ENCODE measurements at regions not wholly inside any gene's neighbourhood (a gene's known extent, or its start where the extent isn't known, plus 50 kb on each side); places are given as distances from the start of the nearest gene placed in this dataset.
"Not testable (repeated sequence)": the region's sequence is repeated elsewhere in the genome, so short reads cannot be mapped to it uniquely, and the experiment has no call there.

- intact Hi-C loops (cut with DNase I, micrococcal nuclease): no loop called here
- ATAC-seq (no peak), DNase-seq (no peak)
Measured at GRCh38 chr3:70486414-70487017, 174.1 kb upstream of the MDFIC2 start.

DNA sequence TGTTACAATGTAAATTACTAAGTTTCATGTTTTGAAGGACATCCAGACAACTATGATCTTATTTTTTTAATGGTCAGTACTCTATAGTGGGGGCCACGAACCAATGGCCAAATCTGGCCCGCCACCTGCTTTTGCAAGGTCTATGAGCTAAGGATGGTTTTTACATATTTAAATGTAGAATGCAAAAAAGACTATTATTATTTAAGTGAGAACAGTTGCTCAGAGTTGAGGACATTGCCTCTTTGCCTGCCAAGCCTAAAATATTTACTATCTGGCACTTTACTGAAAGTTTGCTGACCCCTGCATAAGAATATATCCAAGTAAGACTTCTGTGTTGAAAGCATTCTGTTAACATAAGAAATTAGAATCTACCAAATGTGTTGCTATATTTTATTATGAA lies 163.7 kb upstream of the MDFIC2 start:
- ATAC-seq: no peak
- intact Hi-C loops (cut with DNase I, micrococcal nuclease): no loop called here

GRCh38 chr3:70471464-70472342 lies 159.3 kb upstream of the MDFIC2 start:
- no peak for ATAC-seq
- intact Hi-C loops (cut with DNase I, micrococcal nuclease): no loop called here
- no peak for DNase-seq

More for the DNA sequence above, 163.7 kb upstream of the MDFIC2 start:
- DNase-seq: no peak

DNA sequence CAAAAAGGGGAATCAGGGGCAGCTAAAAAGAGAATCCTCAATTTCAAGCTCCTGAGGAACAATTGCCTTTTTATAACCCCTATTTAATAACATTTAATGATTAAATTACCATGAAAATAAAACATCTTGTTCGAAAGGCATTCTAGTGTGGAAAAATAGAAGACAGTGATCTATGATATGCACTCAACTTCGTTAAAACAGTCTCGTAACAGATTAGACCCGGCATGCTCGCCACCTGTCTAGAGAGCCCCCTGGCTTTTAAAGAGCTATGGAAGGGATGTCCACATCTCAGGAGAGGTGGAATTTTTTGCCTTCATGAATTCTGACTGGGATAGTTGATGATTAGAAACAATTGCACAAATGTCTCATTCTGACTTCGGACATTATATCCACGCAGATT lies 153.7 kb upstream of the MDFIC2 start:
- ATAC-seq: no peak

GRCh38 chr3:70464876-70465275 lies 152.4 kb upstream of the MDFIC2 start:
- ATAC-seq (no peak), DNase-seq (no peak)
- intact Hi-C loops (cut with DNase I, micrococcal nuclease): no loop called here

More for the DNA sequence above, 153.7 kb upstream of the MDFIC2 start:
- intact Hi-C loops (cut with DNase I, micrococcal nuclease): no loop called here
- DNase-seq: no peak

DNA sequence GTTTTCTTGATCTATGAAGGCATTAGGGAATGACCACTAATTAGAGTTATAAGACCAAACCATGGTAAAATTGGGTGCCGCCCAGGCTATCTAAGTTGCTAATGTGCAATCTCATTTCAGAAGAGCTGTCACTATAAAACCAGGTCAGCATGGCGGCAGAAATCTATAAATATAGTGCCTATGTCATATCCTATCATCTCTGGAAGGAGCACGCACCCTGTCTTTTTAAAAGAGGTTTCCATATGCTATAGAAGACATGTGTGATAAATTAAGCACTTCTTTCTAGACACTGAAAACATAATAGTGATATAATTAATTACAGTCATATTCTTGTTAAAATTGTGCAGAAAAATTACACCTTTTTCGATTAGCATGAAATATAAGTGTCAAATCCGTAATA lies 152.0 kb upstream of the MDFIC2 start:
- DNase-seq (no peak), ATAC-seq (no peak)
- intact Hi-C loops (cut with DNase I, micrococcal nuclease): no loop called here

DNA sequence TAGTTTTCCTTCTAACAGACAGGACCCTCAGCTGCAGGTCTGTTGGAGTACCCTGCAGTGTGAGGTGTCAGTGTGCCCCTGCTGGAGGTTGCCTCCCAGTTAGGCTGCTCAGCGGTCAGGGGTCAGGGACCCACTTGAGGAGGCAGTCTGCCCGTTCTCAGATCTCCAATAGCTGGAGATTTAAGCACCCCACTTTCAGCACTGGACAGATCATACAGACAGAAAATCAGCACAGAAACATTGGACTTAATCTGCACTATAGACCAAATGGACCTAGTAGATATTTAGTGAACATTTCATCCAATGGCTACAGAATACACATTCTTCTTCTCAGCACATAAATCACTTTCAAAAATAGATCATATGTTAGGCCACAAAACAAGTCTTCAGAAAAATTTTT lies 137.8 kb upstream of the MDFIC2 start:
- DNase-seq; intact Hi-C loops (cut with DNase I, micrococcal nuclease); ATAC-seq: not testable (repeated sequence)

DNA sequence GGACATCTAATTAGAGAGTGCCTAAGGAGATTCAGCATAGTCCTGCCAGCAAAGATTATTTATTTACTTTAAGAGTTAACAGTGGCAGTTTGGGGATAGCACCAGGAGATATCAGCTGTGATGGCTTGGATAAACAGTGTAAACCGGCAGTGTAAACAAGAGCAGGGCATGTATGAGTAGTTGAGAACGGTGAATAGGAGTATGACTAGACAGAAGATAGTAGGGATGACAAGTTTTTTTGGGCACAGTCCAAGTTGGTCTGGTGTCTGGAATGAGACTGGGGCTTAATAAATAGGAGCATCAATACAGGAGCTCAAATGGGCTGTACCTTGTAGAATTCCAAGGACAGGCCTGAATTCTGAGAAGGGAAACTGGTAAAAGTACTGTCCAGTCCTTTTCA lies 123.0 kb upstream of the MDFIC2 start:
- DNase-seq; intact Hi-C loops (cut with DNase I, micrococcal nuclease); ATAC-seq: not testable (repeated sequence)

- ATAC-seq: no peak
Measured at GRCh38 chr3:70433091-70433490, 120.7 kb upstream of the MDFIC2 start.

DNA sequence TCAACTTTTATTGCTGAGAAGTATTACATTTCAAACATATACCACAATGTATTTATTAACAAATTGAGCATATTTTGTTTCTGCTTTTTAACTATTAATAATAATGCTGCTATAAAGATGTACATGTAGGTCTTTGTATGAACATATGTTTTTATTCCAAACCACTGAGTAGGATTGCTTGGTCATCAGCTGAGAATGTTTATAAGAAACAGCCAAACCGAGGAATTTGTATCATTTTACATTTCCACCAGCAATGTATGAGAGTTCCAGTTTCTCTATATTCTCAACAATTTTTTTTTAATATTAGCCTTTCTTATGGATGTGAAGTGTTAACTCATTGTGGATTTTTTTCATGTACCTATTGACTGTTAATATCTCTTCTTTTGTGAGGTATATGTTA lies 119.5 kb upstream of the MDFIC2 start:
- DNase-seq: no peak
- no peak for ATAC-seq
- intact Hi-C loops (cut with DNase I, micrococcal nuclease): no loop called here

More at GRCh38 chr3:70433091-70433490, 120.7 kb upstream of the MDFIC2 start:
- DNase-seq: no peak
- intact Hi-C loops (cut with DNase I, micrococcal nuclease): no loop called here

GRCh38 chr3:70426071-70426470 lies 113.6 kb upstream of the MDFIC2 start:
- intact Hi-C loops (cut with DNase I, micrococcal nuclease): no loop called here
- ATAC-seq: no peak
- DNase-seq: no peak

DNA sequence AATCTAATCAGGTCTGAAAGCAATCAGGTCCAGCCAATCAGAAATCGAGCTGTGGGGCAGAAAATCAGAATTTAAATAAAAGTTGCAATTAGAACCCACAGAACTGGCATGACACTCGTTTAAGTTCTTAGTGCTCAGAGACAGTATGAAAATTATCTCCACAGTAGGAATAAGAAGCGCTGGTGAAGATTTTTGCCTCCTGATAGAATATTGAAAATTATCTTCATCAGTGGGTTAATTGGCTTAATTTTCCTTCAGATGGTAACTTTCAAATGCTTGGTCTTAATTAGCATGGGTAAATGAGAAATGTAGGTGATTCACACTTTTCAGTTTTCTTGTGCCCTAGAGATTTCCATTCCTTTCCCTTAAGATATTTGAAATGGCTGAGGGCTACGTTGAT lies 109.1 kb upstream of the MDFIC2 start:
- DNase-seq (no peak), ATAC-seq (no peak)
- intact Hi-C loops (cut with DNase I, micrococcal nuclease): no loop called here

DNA sequence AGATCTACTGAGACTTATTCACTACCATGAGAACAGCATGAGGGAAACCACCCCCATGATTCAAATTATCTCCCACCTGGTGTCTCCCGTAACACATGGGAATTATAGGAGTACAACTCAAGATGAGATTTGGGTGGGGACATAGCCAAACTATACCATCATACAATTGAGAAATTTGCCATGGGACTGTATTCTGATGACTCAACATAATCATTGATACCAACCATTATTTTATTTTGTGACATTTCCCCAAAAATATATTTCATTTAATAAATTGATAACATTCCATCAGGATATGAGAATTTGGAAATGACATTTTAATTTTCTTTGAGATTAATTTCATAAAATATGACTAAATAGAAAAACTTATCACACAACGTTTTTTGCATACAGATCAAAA lies 96.6 kb upstream of the MDFIC2 start:
- DNase-seq (no peak), ATAC-seq (no peak)
- intact Hi-C loops (cut with DNase I, micrococcal nuclease): no loop called here

DNA sequence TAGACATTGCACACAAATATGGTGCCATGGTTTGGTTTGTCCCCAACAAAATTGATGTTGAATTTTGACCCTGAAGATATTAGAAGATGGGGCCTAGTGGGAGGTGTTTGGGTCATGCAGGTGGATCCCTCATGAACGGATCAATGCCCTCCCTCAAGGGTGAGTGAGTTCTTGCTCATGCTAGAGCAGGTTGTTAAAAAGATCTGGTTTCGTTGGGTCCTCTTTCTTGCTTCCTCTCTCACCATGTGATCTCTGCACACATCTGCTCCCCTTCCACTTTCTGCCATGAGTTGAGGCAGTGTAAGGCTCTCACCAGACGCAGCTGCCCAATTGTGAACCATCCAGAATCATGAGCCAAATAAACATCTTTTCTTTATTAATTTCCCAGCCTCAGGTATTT lies 87.8 kb upstream of the MDFIC2 start:
- no peak for DNase-seq
- no peak for ATAC-seq
- intact Hi-C loops (cut with DNase I, micrococcal nuclease): no loop called here

DNA sequence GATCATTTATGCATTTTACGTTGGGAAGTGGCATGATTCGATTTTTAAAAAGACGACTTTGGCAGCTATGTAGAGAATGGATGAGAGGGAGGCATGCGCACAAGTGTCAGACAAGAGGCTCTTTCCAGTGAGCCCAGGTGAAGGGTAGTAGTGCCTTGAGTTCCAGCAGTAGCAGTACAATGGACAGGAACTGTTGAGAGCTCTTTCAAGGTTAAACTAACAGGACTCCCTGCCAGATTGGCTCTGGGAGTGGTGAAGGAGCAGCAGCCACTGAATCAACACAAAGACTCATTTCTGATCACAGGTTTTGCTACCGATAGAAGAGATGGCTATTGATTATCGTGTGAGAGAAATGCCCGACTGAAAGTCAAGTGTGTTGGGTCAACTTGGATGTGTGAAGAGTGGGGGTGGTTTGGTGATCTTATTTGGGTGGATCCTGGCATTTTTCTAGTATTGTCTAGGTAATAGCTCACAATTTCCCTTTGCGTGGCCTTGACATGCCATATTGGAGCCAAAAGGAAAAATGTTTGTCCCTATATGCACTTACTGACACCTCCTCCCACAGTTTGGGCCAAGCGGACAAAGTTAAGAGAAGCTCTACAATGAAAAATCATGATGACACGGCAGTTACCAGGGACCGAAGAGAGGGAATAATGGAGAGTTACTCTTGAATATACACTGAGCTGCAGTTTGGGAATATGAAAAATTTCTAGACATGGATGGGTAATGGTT lies 81.6 kb upstream of the MDFIC2 start:
- DNase-seq: no peak
- ATAC-seq: no peak
- intact Hi-C loops (cut with DNase I, micrococcal nuclease): no loop called here

DNA sequence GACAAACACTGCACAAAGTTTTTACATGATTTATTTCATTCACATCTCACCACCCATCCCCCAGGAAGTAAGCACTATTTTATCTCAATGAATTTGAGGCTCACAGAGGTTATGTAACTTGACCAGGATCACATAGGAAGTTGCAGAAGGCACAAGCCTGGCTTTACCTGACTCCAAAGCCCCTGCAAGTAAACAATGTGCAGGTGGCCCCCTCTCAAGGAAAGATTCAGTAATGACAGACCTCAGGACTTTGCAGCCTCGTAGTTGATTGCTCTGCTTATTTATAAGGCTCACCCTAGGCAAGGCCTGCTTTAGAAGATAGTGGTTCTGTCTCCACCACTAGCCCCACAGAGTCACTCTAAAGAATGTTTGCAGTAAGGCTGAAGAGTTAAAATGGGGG lies 79.8 kb upstream of the MDFIC2 start:
- ATAC-seq: no peak
- intact Hi-C loops (cut with DNase I, micrococcal nuclease): no loop called here
- DNase-seq: no peak

DNA sequence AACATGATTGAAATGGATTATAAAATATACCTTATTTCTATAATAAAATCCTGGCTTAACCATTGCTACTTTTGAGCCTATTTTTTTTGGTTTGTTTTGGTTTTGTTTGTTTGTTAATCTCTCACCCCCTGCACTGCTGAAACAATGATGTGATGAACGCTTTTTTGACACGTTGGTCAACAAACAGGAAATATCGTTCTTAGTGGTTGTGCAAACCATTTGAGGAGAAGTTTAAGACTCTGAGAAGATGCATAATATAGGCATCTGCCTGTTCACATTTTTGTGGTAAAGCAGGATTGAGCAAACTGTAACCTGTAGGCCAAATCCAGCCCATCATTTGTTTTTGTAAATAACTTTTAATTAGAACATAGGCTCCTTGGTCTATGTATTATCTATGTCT lies 75.5 kb upstream of the MDFIC2 start:
- ATAC-seq (no peak), DNase-seq (no peak)
- intact Hi-C loops (cut with DNase I, micrococcal nuclease): no loop called here

- intact Hi-C loops (cut with DNase I, micrococcal nuclease): no loop called here
- ATAC-seq (no peak), DNase-seq (no peak)
Measured at GRCh38 chr3:70386846-70387245, 74.4 kb upstream of the MDFIC2 start.

DNA sequence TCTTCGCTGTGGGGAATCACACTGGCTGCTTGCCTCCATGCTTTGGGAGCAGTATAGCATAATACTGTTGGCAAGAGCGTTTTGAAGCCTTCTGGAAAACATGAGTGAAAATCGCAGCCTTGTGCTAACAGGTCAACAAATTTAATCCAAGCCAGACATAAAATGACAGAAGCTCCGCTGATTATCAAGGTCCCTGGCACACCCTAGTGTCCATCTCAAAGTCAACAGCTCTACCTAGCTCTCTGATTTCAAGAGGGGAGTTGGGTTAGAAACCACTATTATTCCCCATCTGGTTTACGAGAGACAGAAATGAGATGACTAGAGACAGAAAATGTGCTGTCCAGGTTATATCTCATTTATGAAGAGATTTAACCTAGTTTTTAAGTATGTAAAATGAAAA lies 73.6 kb upstream of the MDFIC2 start:
- ATAC-seq: no peak
- intact Hi-C loops (cut with DNase I, micrococcal nuclease): no loop called here
- no peak for DNase-seq

GRCh38 chr3:70383360-70383831 lies 71.0 kb upstream of the MDFIC2 start:
- no peak for ATAC-seq
- DNase-seq: no peak
- intact Hi-C loops (cut with DNase I, micrococcal nuclease): no loop called here
